Panc1 (cell line): ENCODE measurements at regions not wholly inside any gene's neighbourhood (a gene's known extent, or its start where the extent isn't known, plus 50 kb on each side); places are given as distances from the start of the nearest gene placed in this dataset.

ENCODE experiments used
- ATAC-seq: fragments of 200-7000 bp; cut with Tn5 transposase; 2 replicates; pipeline ENCODE4 v1.9.1; 2020; ENCODE audit warnings: mild to moderate bottlenecking, moderate library complexity
- BruUV-seq: library from RNA; stranded (reverse); fragments of 400-500 nt; replicated peaks from 2 replicates; lab custom pipeline; 2021; lab: Mats Ljungman, UMichigan
- CTCF ChIA-PET: fragments of 300-600 bp; sonication (Branson Sonifier 250); formaldehyde crosslinking; loops from one replicate; lab custom pipeline; 2022; ENCODE audit warnings: antibody characterized with exemption; lab: Charles Lee
- POLR2A ChIA-PET: fragments of 300-600 bp; sonication (Branson Sonifier 250); formaldehyde crosslinking; loops from one replicate; lab custom pipeline; 2022; ENCODE audit warnings: antibody characterized with exemption; lab: Charles Lee
- DNase-seq: peaks from one replicate; pipeline ENCODE4 v3.0.0-alpha.2; 2010; ENCODE audit warnings: low read depth, low spot score
- H3K27ac ChIP-seq: 2 replicates; pipeline ENCODE4 v1.5.1; 2011; ENCODE audit warnings: mild to moderate bottlenecking, low read length, inconsistent platforms
- H3K27me3 ChIP-seq: fragments of 200-500 bp; sonication (Bioruptor generic); 2 replicates; pipeline ENCODE4 v1.6.0; 2014; ENCODE audit warnings: low read length, inconsistent platforms; ENCODE audit not compliant: control insufficient read depth, insufficient read depth
- H3K36me3 ChIP-seq: fragments of 200-500 bp; sonication (Bioruptor generic); 2 replicates; pipeline ENCODE4 v1.5.1; 2014; ENCODE audit warnings: inconsistent platforms, mild to moderate bottlenecking, low read length, moderate library complexity; ENCODE audit not compliant: control insufficient read depth, insufficient read depth
- H3K4me1 ChIP-seq: 2 replicates; pipeline ENCODE4 v1.5.1; 2011; ENCODE audit warnings: inconsistent platforms, mild to moderate bottlenecking, low read length, moderate library complexity; ENCODE audit not compliant: control insufficient read depth, insufficient read depth
- H3K4me3 ChIP-seq, 2 experiments: 2 replicates each; pipeline ENCODE4 v1.5.1; 2011 to 2012; ENCODE audit warnings: low read depth in 2 of 2, low read length in 2 of 2, mild to moderate bottlenecking in 2 of 2, inconsistent platforms in 1 of 2, moderate library complexity in 1 of 2
- H3K9me3 ChIP-seq: fragments of 200-500 bp; sonication (Bioruptor generic); 2 replicates; pipeline ENCODE4 v1.5.1; 2014; ENCODE audit warnings: low read depth, mild to moderate bottlenecking, inconsistent platforms, low read length, moderate library complexity; ENCODE audit not compliant: control insufficient read depth, insufficient read depth
- CTCF ChIP-seq: fragments of 450-650 bp; IDR thresholded peaks from 2 replicates; pipeline ENCODE4 v1.5.1; 2017; ENCODE audit warnings: mild to moderate bottlenecking
- POLR2AphosphoS5 ChIP-seq: IDR thresholded peaks from 2 replicates; pipeline ENCODE4 v1.6.1; 2012; ENCODE audit warnings: mild to moderate bottlenecking, low read depth, low read length, moderate library complexity
- SIN3A ChIP-seq: IDR thresholded peaks from 2 replicates; pipeline ENCODE4 v1.6.1; 2012; ENCODE audit warnings: low read depth, mild to moderate bottlenecking, low read length, moderate library complexity, borderline replicate concordance; ENCODE audit not compliant: insufficient read depth
- TCF7L2 ChIP-seq: IDR thresholded peaks from 2 replicates; pipeline ENCODE4 v1.6.1; 2011; ENCODE audit warnings: mild to moderate bottlenecking, low read depth, low read length, inconsistent platforms
- in situ Hi-C: cut with HindIII; loops from 2 replicates; pipeline ENCODE4 v1.10.0; 2016; ENCODE audit warnings: low sequenced_read_pairs, low pct_unique_long_range_greater_than_20kb
- intact Hi-C: fragments of 100-400 bp; cut with micrococcal nuclease; formaldehyde crosslinking; loops from one replicate; pipeline ENCODE4 v1.10.0; 2022; ENCODE audit not compliant: unreplicated experiment
- TF ChIP-seq, protein P1 (sequence below), 2 experiments: IDR thresholded peaks; 2 replicates each; pipeline ENCODE4 v1.6.1; 2011 to 2012; ENCODE audit warnings: low read depth in 2 of 2, control low read depth in 1 of 2, low read length in 1 of 2, mild to moderate bottlenecking in 1 of 2, moderate library complexity in 1 of 2; ENCODE audit not compliant: insufficient read depth in 1 of 2

GRCh38 chr13:61358599-61358998, 57.0 kb downstream of the PCDH20 start:
- CTCF ChIA-PET, result no interaction called here
- TF ChIP-seq TCF7L2, result no peak
- TF ChIP-seq CTCF, result no peak
- TF ChIP-seq, protein P1, sequence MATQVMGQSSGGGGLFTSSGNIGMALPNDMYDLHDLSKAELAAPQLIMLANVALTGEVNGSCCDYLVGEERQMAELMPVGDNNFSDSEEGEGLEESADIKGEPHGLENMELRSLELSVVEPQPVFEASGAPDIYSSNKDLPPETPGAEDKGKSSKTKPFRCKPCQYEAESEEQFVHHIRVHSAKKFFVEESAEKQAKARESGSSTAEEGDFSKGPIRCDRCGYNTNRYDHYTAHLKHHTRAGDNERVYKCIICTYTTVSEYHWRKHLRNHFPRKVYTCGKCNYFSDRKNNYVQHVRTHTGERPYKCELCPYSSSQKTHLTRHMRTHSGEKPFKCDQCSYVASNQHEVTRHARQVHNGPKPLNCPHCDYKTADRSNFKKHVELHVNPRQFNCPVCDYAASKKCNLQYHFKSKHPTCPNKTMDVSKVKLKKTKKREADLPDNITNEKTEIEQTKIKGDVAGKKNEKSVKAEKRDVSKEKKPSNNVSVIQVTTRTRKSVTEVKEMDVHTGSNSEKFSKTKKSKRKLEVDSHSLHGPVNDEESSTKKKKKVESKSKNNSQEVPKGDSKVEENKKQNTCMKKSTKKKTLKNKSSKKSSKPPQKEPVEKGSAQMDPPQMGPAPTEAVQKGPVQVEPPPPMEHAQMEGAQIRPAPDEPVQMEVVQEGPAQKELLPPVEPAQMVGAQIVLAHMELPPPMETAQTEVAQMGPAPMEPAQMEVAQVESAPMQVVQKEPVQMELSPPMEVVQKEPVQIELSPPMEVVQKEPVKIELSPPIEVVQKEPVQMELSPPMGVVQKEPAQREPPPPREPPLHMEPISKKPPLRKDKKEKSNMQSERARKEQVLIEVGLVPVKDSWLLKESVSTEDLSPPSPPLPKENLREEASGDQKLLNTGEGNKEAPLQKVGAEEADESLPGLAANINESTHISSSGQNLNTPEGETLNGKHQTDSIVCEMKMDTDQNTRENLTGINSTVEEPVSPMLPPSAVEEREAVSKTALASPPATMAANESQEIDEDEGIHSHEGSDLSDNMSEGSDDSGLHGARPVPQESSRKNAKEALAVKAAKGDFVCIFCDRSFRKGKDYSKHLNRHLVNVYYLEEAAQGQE (IDR thresholded peaks at IDR 0.05; ENCODE audit: insufficient read depth in 1 of 2, low read depth in 2 of 2, low read length in 1 of 2), result no peak
- no peak for TF ChIP-seq SIN3A
- no peak for TF ChIP-seq POLR2AphosphoS5
- H3K4me1 ChIP-seq, result no peaks in the 10 kb centered on the region
- intact Hi-C loops (no loop called here), in situ Hi-C loops (no loop called here)
- no peak overlapping the region for H3K4me3 ChIP-seq
- no peaks in the 10 kb centered on the region for H3K27me3 ChIP-seq
- ATAC-seq, result no peak
- BruUV-seq, result no TSS peak
- DNase-seq, result no peak
- POLR2A ChIA-PET, result no interaction called here
- no peak overlapping the region for H3K27ac ChIP-seq
- no peaks in the 10 kb centered on the region for H3K36me3 ChIP-seq
- H3K9me3 ChIP-seq, result no peaks in the 10 kb centered on the region

- TF ChIP-seq POLR2AphosphoS5 (no peak), CTCF (no peak), SIN3A (no peak), TCF7L2 (no peak)
- TF ChIP-seq, protein P1 (IDR thresholded peaks at IDR 0.05; ENCODE audit: insufficient read depth in 1 of 2, low read depth in 2 of 2, low read length in 1 of 2), result no peak
- Histone ChIP-seq H3K4me3 (no peak overlapping the region), H3K27me3 (no peaks in the 10 kb centered on the region), H3K9me3 (no peaks in the 10 kb centered on the region), H3K27ac (no peak overlapping the region), H3K36me3 (no peaks in the 10 kb centered on the region), H3K4me1 (no peaks in the 10 kb centered on the region)
- intact Hi-C loops, result no loop called here
- DNase-seq, result no peak
- ChIA-PET CTCF (no interaction called here), POLR2A (no interaction called here)
- in situ Hi-C loops, result no loop called here
- BruUV-seq, result no TSS peak
- no peak for ATAC-seq
Observed at GRCh38 chr13:61350341-61350740, 65.3 kb downstream of the PCDH20 start.
